Caco-2 (cell line): ENCODE measurements at regions not wholly inside any gene's neighbourhood (a gene's known extent, or its start where the extent isn't known, plus 50 kb on each side); places are given as distances from the start of the nearest gene placed in this dataset.

ENCODE experiments used
- BruUV-seq: library from RNA; stranded (reverse); fragments of 400-500 nt; replicated peaks from 2 replicates; lab custom pipeline; 2021; lab: Mats Ljungman, UMichigan
- CTCF ChIA-PET: fragments of 300-600 bp; sonication (Branson Sonifier 250); formaldehyde crosslinking; loops from one replicate; lab custom pipeline; 2022; ENCODE audit warnings: antibody characterized with exemption; lab: Charles Lee
- POLR2A ChIA-PET: fragments of 300-600 bp; sonication (Branson Sonifier 250); formaldehyde crosslinking; loops from one replicate; lab custom pipeline; 2022; ENCODE audit warnings: antibody characterized with exemption; lab: Charles Lee
- DNase-seq, 2 experiments: peaks; one replicate each; pipeline versions ENCODE4 v3.0.0 to v3.0.0-alpha.2; 2020 to 2022
- H3K27me3 ChIP-seq: replicated peaks from 2 replicates; pipeline ENCODE4 v1.6.0; 2011; ENCODE audit warnings: low read length; ENCODE audit not compliant: control insufficient read depth, insufficient read depth
- H3K36me3 ChIP-seq: 2 replicates; pipeline ENCODE4 v1.5.1; 2011; ENCODE audit warnings: low read length; ENCODE audit not compliant: control insufficient read depth, insufficient read depth
- H3K4me1 ChIP-seq: fragments of 250-450 bp; sonication (Bioruptor Pico); 2 replicates; pipeline ENCODE4 v1.5.1; 2020; ENCODE audit warnings: mild to moderate bottlenecking
- H3K4me3 ChIP-seq: 2 replicates; pipeline ENCODE4 v1.5.1; 2011; ENCODE audit warnings: low read depth, mild to moderate bottlenecking, control low read depth, low read length
- H3K9me3 ChIP-seq: fragments of 250-450 bp; sonication (Bioruptor Pico); 2 replicates; pipeline ENCODE4 v1.5.1; 2020; ENCODE audit warnings: mild to moderate bottlenecking, moderate library complexity
- H3K27ac Mint-ChIP-seq: one replicate; pipeline ENCODE4 v1.8.0; 2022; ENCODE audit warnings: mixed read lengths; ENCODE audit not compliant: unreplicated experiment
- H3K27me3 Mint-ChIP-seq: one replicate; pipeline ENCODE4 v1.8.0; 2022; ENCODE audit warnings: mixed read lengths; ENCODE audit not compliant: insufficient read depth, unreplicated experiment
- H3K36me3 Mint-ChIP-seq: one replicate; pipeline ENCODE4 v1.8.0; 2022; ENCODE audit warnings: mild to moderate bottlenecking, mixed read lengths; ENCODE audit not compliant: insufficient read depth, unreplicated experiment
- H3K4me1 Mint-ChIP-seq: one replicate; pipeline ENCODE4 v1.8.0; 2022; ENCODE audit warnings: low read depth, mixed read lengths; ENCODE audit not compliant: unreplicated experiment
- H3K4me3 Mint-ChIP-seq: one replicate; pipeline ENCODE4 v1.8.0; 2022; ENCODE audit warnings: mild to moderate bottlenecking, moderate library complexity, mixed read lengths; ENCODE audit not compliant: unreplicated experiment
- H3K9me3 Mint-ChIP-seq: one replicate; pipeline ENCODE4 v1.8.0; 2022; ENCODE audit warnings: mixed read lengths; ENCODE audit not compliant: unreplicated experiment
- CTCF ChIP-seq, 2 experiments: fragments of 200-600 bp in 1 of 2; IDR thresholded peaks; 1 replicate in 1 of 2; 2 replicates in 1 of 2; pipeline versions ENCODE4 v1.5.1 to v1.8.0; 2011 to 2022; ENCODE audit warnings: antibody characterized with exemption in 1 of 2, control low read depth in 1 of 2, inconsistent platforms in 1 of 2, low read depth in 1 of 2, low read length in 1 of 2, mild to moderate bottlenecking in 1 of 2, moderate library complexity in 1 of 2; ENCODE audit not compliant: insufficient read depth in 1 of 2, severe bottlenecking in 1 of 2, unreplicated experiment in 1 of 2
- intact Hi-C: fragments of 100-400 bp; cut with micrococcal nuclease; formaldehyde crosslinking; loops from one replicate; pipeline ENCODE4 v1.10.0; 2022; ENCODE audit not compliant: unreplicated experiment

GRCh38 chrX:76076124-76076523 is 96.7 kb upstream of the PBDC1 start:
- no peak for TF ChIP-seq CTCF (IDR thresholded peaks at IDR 0.05; ENCODE audit: insufficient read depth in 1 of 2, low read depth in 1 of 2, low read length in 1 of 2, severe bottlenecking in 1 of 2, unreplicated experiment in 1 of 2)
- H3K36me3 Mint-ChIP-seq, result no peaks in the 10 kb centered on the region
- H3K4me3 ChIP-seq, result no peak overlapping the region
- no peaks in the 10 kb centered on the region for H3K4me1 ChIP-seq
- CTCF ChIA-PET, result no interaction called here
- H3K9me3 ChIP-seq, result no peaks in the 10 kb centered on the region
- POLR2A ChIA-PET, result no interaction called here
- H3K36me3 ChIP-seq, result no peaks in the 10 kb centered on the region
- H3K27me3 Mint-ChIP-seq, result no peaks in the 10 kb centered on the region
- H3K4me1 Mint-ChIP-seq, result no peaks in the 10 kb centered on the region
- H3K9me3 Mint-ChIP-seq, result no peaks in the 10 kb centered on the region
- no peak for DNase-seq
- no peak overlapping the region for H3K4me3 Mint-ChIP-seq
- BruUV-seq, result no TSS peak
- no peak overlapping the region for H3K27ac Mint-ChIP-seq
- no peaks in the 10 kb centered on the region for H3K27me3 ChIP-seq
- intact Hi-C loops, result no loop called here

- BruUV-seq, result no TSS peak
- POLR2A ChIA-PET, result no interaction called here
These were observed 63.2 kb upstream of the PBDC1 start for GRCh38 chrX:76109654-76110053.

More at GRCh38 chrX:76109654-76110053, 63.2 kb upstream of the PBDC1 start:
- Mint-ChIP-seq H3K27ac (no peak overlapping the region), H3K4me3 (no peak overlapping the region), H3K4me1 (no peaks in the 10 kb centered on the region), H3K9me3 (peaks cover 8% of the 10 kb centered on the region), H3K27me3 (no peaks in the 10 kb centered on the region), H3K36me3 (no peaks in the 10 kb centered on the region)
- no peaks in the 10 kb centered on the region for H3K27me3 ChIP-seq
- H3K4me1 ChIP-seq, result no peaks in the 10 kb centered on the region
- no peaks in the 10 kb centered on the region for H3K36me3 ChIP-seq
- intact Hi-C loops, result no loop called here
- peak in 1 of 2 experiments; percentile 10 for TF ChIP-seq CTCF (IDR thresholded peaks at IDR 0.05; ENCODE audit: insufficient read depth in 1 of 2, low read depth in 1 of 2, low read length in 1 of 2, severe bottlenecking in 1 of 2, unreplicated experiment in 1 of 2)
- H3K4me3 ChIP-seq, result no peak overlapping the region
- no peaks in the 10 kb centered on the region for H3K9me3 ChIP-seq
- no peak for DNase-seq
- CTCF ChIA-PET, result no interaction called here
